Fibroblast of skin of scalp (primary cell): ENCODE measurements at regions not wholly inside any gene's neighbourhood (a gene's known extent, or its start where the extent isn't known, plus 50 kb on each side); places are given as distances from the start of the nearest gene placed in this dataset.

ENCODE experiments used
- DNase-seq: peaks from one replicate; pipeline ENCODE4 v3.0.0-alpha.2; 2013

DNA sequence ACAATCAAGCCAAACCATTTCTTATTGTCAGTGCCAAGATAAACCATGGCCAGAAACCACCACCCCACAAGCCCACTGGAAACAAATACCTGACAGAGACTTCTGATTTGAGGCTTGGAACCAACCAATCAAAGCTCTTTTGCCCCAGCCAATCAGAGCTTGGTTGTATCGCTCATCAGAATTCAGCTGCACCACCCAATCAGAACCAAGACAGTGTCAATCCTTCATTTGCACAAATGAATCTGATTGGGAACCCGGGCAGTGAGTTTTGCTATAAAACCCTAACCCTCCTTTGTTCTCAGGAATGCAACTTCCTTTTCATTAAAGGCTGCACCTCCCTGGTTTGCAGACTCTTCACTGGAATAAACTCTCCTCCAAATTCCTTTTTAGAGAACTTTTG, 87.4 kb downstream of the ELAPOR2 start:
- DNase-seq: no peak

DNA sequence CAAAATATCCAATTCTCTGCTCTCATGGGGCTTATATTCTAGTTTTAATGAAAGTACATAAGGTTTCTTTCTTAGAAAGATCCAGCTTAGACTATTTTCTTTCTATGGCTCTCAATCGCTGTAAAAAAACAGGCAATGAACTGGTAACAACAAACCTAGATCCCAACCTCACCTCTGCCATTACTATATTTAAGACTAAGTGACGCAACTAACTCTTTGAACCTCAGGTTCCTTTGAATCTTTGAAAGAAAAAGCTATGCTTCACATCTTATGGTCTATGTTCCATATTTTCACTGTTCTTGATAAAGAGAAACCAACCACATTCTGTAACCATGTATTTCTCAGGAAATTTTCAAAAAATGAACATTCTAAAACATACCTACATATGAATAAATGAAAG, 88.5 kb downstream of the ELAPOR2 start:
- DNase-seq: no peak

DNA sequence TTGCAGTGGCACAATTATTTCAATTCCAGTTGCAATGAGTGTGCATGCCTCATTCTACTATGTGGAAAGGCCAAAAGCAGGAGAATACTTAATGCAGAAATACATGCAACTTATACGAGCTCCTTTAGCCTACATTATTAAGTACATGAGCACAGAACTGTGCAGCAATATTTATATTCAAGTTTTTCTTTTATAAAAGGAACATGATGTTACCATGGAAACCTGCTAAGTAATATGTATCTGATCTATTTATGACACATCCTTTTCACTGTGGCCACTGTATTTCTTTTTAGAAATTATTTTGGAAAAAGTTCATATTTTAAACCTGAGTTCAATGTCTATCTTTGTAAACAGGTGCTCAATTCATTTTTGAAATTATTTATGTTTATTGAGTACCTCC, 88.9 kb downstream of the ELAPOR2 start:
- no peak for DNase-seq

DNA sequence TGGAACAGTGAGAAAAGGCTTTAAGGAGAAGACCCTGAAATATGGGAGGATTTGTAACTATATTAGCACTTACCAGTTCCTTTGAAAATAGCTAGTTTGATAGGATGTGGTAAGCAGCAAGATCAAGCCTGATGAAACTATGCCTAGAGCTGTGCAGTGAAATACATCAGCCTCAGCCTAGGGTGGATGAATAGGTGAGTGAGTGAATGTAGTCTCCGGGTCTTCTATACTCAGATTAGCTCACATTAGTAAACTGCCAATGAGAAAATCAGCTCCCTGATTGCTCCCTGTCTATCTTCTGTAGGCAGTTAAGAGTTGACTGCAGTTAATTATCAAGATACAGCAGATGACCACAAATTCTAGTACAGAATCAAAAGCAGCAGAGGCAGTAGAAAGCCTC, 89.6 kb downstream of the ELAPOR2 start:
- no peak for DNase-seq

DNA sequence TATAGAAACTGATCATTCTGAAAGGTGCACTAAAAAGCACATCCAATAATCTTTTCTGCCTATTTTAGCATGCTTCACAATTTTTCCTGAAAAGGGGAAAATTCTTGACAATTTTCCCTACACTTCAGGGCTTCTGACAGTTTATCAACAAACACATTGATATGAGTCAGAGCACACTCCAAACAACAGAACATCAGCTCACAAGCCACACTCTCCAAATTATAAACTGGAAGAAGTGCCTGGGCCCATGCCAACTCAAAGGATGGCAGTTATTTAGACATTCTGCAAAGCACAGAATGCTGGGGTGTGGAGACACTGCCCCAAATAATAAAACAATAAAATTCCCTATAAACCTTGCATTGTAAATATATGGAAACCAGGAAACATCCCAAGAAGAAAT, 90.8 kb downstream of the ELAPOR2 start:
- no peak for DNase-seq

DNA sequence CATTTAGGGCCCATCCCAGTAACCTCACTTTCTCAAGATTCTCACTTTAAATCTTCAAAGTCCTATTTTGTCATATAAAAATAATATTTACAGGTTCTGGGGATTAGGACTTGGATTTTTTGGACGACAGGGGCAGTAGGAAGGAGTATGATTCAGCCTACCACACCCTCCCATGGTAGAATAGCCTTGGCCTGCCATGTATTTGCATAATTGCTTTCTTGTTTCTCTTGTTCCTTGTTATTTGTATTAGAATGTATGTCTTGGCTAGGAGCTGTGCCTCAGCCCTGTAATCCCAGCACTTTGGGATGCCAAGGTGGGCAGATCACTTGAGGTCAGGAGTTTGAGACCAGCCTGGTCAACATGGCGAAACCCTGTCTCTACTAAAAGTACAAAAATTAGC, 92.5 kb downstream of the ELAPOR2 start:
- DNase-seq: no peak

DNA sequence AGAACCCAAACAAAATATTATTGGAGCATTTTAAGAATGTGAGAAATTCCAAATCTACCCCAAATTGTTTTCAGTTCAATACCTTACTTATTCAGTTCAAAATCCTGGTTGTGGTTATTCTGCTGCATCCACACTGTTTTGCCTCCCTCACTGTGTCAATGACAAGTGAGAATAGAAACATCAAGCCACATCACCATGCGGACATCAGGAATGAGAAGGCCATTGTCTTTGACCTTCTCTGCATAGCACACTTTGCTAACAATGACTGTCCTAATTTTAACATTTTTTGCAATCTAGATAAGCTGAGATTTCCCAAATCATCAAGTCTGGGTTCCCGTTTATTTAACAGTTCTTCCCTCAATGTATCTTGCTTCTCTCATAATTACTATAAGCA, 93.7 kb downstream of the ELAPOR2 start:
- DNase-seq: peak; percentile 14

DNA sequence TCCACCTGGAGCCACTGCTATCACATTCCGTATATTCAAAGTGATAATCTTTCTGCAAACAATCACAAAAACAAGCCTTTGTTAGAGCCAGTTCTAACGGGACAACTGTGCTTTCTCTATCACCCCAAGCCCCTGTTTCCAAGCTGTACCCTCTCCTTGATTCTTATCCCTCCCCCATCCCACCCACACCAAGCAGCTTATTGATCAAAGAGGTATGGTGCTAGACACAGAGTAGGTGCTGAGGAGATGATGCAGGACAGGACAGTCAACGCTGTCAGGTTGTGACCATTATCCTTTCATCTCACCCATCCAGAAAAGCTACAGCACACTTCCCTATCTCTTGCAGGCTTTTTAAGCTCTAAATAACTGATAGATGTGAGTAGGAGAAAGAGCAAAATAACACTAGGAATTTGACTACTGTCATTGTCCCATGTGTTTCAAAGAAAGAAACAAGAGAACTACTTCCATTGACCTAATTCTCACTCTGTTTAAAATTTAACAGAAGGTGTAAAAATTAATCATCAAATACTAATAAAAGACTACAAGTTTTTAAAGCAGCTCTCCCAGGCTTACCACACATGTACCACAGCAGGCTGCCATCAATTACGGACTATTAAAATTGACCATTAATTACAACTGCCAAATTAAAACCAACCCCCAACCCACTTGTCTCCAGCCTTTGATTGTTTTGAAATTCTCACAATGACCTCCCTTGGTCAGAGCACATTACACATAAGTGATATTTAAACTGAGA, 94.3 kb downstream of the ELAPOR2 start:
- DNase-seq: no peak

DNA sequence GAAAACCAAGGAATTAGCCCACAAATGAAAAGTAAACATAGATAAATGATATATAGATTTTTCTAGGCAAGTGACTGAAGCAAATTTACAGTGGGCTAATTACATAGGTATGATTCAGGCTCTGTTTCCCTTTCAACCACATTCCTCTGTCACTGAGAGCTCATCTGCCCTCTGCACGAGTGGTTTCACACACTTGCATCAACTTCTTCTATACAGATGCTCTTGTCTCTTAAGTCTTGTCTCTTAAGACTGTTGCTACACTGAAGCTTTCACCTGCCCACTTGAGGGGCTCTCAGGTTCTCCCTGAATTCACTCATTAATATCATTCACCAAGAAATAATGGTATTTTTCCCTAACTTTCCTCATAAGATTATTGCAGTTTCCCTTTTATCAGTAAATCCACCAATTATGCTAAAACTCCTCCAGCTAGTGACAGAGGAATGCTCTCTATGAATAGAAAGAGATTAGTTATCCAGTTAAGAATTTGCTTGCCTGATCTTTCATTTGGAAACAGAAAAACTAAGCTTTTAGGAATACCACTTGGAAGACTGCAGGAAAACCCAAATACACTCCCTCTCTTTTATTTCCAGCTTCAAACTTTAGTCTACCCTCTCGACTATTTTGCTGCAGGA, 95.7 kb downstream of the ELAPOR2 start:
- DNase-seq: peak; percentile 64

DNA sequence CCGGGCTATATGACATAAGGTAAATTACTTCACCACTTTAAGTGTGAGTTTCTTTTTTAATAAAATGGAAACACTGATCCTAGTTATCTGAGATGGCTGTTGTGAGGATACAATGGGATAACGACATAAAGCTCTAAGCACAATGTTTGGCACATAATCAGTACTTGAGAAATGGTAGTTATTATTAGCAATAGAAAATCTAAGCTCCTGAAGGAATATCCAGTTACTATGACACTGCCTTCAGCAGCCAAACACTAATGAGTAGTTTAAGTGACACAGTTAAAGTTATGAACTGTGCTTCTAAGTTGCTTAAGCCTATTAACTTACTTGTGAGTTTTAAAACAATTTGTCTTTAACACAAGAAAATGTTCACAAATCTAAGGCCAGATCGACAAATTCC, 96.8 kb downstream of the ELAPOR2 start:
- no peak for DNase-seq

DNA sequence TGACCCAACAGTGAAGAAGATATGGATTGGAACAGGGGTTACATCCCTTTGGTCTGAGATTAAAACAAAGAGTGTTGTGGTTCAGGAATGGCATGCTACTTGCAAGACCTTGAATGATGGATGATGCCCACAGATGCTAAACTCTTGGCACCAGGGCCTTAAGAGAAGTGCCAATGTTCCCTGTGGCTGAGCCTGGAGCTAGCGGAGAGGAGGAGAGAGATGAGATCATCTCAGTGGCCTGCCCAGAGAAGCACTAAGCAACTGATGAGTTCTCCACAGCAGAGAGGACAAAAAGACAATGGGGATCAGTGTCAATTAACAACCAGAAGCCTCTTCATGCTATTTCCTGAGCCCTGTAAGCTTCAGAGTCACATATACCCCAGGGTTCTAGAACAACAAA, 97.8 kb downstream of the ELAPOR2 start:
- no peak for DNase-seq

DNA sequence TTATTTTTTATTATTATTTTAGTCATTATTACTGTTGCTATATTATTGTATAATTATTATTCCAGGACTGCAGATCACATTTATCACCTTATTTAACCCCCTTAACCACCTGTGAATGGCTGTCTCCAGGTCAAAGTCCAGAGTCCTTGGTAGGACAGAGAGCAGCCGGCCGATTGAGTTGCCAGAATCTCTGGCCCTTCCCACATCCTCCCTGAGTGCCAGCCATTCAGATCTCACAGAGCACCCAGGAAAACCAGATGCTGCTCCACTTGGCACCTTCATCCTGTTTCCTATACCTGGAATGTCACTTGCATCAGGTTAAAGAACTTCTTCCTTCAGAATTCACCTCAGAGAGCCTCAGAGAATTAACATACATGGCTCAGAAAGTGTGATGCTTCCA, 101.1 kb downstream of the ELAPOR2 start:
- no peak for DNase-seq

DNA sequence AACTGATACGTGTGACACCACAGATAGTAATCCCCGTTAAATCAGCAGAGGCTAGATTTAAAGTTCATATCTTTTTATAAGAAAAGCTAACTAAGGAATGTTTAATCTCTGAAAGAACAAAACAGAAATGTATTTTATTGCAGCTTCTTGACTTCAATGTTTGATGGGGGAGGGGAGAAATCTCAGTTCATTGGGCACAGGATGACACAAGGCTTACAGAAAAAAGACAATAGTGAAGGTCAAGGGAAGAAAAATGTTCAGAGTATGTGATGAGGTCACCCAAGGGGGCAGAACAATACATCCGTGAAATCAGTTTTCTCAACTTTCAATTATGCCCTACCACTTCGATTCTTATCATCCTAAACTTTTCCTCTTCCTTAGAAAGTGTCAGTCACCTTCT, 102.9 kb downstream of the ELAPOR2 start:
- DNase-seq: no peak

DNA sequence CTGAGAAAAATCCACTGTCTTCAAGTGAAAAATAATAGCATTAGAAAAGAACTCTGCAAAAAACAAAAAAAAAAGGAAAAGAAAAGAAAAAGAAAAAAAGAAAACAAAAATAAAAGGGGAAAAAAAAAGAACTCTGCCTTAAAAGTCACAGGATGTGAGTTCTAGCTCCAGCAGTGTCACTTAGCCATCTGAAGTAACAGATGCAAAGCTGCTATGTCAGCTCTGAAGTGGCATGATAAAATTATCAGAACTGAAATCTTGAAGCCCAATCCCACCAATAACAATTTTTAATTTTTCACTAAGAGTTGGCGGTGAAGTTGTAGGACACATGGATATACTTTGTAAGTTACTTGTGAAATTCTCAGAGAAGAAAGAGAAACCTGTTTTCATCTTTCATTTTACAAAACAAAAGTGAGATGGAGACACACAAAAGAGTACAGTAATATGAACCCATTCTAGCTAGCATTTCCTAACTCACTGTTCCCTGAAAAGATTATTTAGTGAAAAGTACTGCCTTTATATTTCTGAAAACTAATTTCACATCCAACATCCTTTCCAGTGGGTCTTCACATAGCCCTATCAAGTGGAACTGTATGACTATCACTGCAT, 103.5 kb downstream of the ELAPOR2 start:
- no peak for DNase-seq

DNA sequence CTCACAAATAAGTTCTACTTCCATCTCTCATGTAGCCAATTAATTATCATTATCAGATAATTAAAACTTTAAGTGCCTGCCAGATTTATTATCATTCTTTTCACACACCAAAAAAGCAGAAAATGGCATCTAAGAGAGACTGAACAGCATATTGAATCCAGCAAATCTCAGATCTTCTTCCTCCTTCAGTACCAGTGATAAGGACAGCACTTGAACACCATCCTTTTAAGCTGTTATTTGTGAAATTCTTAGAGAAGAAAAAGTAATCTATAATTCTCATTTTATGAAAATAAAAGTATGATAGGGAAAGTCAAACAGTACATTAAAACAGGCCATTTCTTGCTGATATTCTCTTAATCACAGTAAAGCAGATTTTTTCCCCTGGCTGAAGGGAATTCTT, 104.5 kb downstream of the ELAPOR2 start:
- DNase-seq: no peak

DNA sequence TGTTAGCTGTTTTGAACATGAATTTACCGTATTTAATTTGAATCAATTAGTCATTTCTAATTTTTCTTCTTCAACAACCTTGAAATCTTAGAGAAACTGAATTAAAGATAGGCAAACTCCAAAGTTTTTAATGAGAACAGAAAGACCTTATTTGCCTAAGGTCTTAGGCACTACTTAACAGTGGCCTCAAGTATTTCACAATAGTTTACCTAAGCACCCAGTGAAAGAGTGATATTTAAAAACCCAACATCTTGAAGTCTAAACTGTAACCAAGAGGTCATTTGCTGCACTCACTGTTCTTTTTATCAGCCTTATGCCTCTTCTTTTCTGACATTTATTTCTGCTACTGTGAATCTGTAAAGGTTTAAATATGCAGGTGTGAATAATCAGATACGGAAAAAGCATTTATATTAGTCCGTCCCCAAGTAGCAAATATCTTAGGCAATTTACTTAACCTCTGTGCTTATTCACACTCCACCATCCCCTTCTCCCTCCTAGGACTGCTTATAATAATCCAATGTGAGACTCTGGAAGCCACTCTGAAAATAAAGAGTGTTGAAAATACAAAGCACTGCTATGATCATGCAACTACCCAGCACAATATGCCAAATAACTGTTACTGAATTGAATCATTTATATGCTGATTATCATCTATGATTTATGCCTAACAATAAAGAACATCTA, 105.7 kb downstream of the ELAPOR2 start:
- no peak for DNase-seq

DNA sequence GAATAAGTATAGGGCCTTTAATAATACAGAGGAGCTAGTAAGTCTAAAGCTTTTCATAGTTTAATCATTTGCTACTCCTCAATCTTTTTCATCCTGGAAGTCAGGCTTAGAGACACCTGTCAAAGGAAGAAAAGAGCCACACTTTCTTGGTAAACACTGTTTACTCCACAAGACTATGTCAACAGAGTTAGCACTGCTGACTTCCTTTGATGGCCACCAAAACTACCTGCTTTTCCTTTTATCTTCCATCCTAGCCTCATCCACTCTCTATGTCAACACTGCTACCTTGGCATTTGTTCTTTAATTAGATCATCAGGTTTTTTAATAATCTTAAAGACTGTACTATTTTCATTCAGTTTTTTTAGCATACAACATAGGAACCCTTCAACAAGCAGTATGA, 106.2 kb downstream of the ELAPOR2 start:
- no peak for DNase-seq

DNA sequence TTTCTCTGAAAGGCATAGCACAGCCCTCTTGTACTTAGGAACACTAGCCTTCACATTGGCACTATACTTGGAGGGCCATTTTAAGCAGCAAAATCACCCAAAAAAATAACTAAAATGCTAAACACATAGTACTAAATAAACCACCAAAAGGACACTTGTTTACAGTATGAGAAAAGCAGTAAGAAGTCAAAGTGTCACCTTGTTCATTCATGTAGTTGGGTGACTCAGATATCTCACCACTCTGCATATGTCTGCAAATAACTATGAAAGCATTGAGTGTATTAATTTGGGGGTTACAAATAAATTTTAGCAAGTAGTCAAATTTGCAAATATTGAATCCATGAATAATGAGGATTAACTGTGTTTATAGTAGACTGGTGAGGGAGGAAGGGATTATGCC, 107.6 kb downstream of the ELAPOR2 start:
- no peak for DNase-seq

DNA sequence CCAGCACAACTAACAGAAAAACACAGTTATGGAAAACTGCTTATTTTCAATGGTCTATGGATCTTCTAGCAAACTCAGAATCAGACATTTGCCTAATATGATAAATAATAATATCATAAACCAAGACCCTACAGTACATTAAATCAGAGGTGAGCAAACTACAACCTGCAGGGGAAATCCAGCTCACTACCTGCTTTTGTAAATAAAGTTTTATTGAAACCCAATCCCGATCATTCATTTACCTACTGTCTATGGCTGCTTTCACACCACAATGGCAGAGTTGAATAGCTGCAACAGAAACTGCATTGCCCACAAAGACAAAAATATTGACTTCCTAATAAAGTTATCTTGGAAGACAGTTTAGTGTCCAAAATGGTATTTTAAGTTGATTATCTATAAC, 108.5 kb downstream of the ELAPOR2 start:
- DNase-seq: no peak

DNA sequence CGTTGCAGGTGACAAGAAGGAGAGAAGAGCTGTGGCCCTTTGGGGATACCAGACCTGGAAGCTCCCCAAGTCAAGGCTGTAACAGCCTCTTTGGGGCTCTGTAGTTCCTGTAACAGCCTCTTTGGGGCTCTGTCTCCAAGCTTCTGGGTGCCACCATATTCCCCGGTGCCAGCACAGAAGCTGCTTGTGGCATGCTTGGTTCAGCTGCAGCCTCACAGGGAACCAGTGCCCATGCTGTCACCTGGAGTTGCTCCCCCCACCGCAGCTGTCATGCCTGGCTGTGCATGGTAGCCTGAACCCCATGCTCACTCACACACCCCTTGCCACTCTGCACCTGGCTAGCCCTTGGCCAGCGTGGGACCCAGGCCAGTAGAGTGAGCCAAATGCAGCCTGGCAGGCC, 109.1 kb downstream of the ELAPOR2 start:
- DNase-seq: no peak

DNA sequence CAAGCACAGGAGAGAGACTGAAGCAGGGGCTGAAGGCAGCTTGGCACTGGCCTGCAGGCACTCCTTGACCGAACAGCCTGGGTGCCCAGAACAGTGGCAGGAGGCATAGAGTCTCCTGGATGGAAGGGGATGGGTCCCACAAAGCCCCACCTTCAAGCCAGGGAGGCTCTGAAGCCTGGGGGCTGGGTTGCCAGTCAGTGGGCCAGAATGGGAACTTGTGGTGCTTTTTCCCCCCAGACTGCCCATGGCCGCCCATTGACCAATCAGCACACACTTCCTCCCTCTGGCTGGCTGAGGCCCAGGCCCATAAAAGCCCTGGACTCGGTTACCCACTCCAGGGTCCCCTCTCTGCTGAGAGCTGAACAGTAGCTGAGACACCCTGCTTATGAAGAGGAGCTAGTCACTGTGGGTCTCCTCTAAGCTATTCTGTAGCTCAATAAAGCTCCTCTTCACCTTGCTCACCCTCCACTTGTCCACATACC, 109.6 kb downstream of the ELAPOR2 start:
- no peak for DNase-seq

DNA sequence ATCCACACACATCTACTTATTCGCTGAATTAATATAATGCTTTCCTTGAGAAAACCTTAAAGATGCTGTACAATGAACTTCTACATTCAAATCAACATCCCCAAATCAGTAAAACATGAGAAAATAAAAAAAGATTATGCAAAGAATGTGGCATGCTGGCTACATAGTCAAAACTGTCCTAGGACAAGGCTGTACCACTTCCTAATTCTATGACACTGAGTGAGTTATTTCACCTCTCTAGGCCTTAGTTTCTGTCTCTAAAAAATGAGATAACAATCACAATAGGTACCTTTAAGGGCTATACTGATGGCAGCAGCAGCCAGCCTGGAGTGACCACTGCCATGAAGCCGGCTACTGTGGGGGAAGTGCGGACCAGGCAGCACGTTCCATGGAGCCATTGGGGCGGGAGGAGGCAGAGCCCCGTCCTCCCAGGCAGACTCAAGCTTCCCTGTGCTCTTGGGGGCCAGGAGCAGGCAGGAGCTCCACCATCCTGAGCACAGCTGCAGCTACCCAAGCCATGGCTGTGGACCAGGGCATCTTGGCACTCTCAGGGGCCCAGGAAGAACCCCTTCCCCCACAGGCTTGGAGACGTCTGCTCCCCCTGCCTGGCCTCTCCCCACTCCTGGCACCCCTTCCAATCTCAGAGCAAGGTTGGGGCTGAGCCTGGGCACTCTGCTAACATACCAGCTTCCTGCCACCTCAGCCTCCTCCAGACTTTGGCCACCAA, 110.2 kb downstream of the ELAPOR2 start:
- no peak for DNase-seq

DNA sequence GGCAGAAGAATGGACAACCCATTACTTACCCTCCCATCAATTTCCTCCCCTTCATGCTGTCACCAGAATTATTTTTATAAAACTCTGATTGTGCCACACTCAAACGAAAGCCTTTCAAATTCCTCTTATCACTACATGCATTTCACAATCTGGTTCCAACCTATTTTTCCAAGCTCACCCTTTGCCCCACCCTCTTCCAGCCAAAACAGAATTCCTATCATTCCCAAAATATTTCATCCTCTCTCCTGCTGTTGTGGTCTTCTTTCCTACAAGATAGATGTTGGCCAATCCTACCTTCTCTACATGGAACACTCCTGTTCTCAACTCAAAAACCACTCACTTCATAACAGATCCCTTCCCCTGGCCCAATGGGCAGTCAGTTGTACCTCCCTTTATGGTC, 111.5 kb downstream of the ELAPOR2 start:
- DNase-seq: peak; percentile 15
